NCI-H2196 treated with DMSO at 0.1 percent for 48 hours (cell line): ENCODE measurements at regions not wholly inside any gene's neighbourhood (a gene's known extent, or its start where the extent isn't known, plus 50 kb on each side); places are given as distances from the start of the nearest gene placed in this dataset.

Experiments
- DNase-seq: peaks from one replicate; lab custom pipeline; 2025; ENCODE audit not compliant: unreplicated experiment; lab: John Stamatoyannopoulos, UW

- DNase-seq: peak; percentile 14
Observed at GRCh38 chr3:40800343-40800742, 275.6 kb downstream of the ZNF621 start.

DNA sequence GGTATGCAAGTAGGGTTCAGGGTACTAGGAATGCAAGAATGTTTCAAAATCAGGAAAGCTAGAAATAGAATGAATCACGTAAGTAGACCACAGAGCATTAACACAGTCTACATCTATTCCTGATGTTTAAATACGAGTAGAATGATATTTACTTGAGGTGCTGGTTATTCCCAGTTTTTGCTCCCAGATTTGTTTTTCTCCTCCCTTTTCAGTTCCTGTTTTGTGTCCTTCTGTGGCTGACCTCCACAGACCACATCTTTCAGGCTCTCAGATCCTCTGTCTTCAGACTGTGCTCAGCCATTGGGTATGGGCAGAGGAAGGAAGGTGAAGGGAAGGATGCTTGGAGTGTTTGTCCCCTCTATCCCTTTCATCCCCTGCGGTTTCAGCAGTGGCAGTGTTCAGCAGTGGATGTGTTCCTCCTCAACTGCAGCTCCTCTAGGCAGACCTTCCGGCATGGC, 276.6 kb downstream of the ZNF621 start:
- DNase-seq: no peak

DNA sequence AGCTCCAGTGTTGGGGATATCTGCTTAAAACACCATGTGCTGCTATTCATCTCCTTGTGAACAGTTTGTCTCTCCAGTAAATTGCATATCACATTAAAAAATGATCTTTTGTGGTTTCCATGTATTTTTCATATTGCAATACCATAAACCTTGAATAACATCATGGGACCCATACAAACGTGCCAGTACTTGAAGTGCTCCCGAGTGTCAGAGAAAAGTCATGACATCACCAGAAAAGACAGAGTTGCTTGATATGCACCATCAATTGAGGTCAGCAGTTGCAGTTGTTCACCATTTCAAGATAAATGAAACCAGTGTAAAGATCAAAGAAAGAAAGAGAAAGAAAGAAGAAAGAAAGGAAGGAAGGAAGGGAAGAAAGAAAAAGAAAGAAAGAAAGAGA, 278.6 kb downstream of the ZNF621 start:
- no peak for DNase-seq

- no peak for DNase-seq
Observed at GRCh38 chr3:40805456-40805855, 280.7 kb downstream of the ZNF621 start.

DNA sequence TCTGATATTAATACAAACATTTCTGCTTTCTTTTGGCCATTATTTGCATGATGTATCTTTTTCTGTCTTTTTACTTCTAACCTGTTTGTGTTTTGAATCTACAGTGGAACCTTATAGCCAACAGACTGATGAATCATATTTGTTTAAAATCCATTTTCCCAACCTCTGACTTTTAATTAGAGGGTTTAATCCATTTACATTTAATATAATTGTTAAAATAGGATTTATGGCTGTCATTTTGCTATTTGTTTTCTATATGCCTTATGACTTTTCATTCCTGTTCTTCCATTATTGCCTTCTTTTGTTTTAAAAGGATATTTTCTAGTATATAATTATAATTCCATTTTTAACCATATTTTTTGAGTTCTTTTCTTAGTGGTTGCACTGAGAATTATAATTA, 286.1 kb downstream of the ZNF621 start:
- DNase-seq: no peak

DNA sequence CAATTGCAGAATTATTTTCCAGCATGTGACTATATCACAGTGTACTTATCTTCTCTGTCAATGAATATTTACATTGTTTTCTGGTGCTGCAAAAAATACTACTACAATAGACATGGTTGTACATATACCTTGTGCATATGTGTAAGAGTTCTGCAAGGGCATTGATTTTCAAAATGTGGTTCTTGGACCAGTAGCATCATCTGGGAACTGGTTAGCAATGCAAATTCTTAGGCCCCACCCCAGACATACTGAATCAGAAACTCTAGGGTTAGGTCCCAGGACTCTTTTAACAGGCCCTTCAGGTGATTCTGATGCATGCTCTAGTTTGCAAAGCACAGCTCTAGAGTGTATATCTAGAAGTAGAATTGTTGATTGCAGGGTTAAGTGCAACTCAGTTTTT, 292.3 kb downstream of the ZNF621 start:
- no peak for DNase-seq

DNA sequence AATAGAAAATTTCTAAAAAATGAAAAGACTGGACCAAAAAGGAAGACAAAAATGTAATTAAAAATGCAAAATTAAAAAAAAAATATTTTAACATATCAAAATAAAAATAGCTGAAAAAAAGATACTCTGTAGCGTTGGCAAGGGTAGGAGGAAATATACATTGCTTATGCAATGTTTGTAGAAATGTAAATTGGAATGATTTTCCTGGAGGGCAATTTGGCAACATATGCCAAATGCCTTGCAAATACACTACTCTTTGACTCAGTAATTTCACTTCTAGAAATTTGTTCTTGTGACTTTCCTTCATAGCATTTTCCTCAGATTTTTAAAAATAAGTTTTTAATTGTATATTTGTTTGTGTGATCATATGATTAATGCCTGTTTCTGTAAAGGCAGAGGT, 296.6 kb downstream of the ZNF621 start:
- DNase-seq: no peak

DNA sequence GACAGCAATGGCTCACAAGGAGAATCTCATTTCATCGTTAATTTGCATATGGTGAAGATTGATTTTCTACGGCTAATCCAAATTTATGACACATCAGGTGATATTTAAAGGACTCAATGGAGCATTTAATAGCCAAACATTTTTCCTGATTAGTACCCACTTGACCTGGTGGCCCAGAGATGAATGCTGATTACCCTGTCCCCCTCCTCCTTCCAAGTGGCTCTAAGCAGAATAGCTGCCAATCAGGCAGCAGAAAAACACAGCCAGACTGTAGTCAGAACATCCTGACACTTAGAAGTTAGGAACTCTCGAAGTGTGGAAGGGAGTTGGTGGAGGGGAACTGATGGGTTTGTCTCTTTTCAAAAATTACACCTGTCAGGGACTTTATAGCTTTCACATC, 302.5 kb downstream of the ZNF621 start:
- no peak for DNase-seq

- DNase-seq: no peak
Observed at GRCh38 chr3:40827942-40828688, 303.4 kb downstream of the ZNF621 start.

- DNase-seq: no peak
Observed at GRCh38 chr3:40828741-40829415, 304.1 kb downstream of the ZNF621 start.

DNA sequence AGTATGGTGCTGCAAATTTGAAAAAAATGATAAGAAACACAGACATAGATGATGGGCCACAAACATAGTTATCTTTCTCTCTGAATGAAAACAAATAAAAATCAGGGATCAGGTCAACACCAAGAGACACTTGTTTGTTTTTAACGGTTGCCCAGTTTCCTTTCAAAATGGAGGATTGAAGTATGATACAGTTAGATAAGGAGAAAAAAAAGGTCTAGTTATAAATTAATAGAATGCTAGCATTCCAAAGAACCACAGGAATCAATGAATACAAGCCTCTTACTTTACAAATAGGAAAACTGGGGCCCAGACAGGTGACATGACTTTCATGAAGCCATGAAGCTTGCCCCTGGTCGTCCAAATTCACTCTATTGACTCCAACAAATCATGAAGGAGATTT, 305.1 kb downstream of the ZNF621 start:
- no peak for DNase-seq

- DNase-seq: no peak
Observed at GRCh38 chr3:40837300-40837699, 312.5 kb downstream of the ZNF621 start.

DNA sequence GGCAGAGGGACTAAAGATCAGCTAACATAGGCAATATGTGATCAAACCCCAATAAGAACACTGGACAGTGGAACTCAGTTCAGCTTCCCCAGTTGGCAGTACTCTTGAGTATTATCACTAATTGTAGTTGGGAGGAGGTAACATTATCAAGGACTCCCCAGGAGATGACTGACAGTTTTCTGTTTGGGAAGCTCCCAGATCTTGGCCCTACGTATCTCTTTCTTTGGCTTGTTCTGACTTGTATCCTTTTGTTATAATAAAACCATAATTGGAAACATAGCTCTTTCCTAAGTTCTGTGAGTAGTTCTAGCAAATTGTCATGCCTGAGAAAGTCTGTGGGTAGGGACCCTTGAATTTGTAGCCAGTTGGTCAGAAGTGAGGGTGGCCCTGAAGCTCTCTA, 316.4 kb downstream of the ZNF621 start:
- DNase-seq: no peak

DNA sequence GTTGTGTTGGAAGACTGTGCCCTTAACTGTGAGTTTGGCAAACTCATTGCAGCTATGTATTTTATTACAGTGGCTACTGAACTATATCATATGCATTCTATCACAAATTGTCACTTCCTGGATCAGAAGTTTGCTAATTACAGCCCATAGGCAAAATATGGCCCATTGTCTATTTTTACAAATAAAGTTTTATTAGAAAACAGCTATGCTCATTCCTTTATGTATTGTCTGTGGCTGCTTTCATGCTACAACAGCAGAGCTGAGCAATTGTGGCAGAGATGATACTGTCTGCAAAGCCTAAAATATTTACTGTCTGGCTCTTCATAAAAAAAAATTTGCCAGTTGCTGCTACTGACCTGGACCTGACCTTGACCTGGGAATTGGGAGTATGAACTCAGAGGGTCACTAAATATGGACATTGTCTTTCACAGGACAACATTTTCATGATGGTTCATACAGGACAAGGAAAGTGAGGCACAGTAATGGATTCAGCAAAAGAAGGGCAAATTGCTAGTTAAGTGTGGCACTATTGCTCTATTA, 316.9 kb downstream of the ZNF621 start:
- DNase-seq: no peak

- DNase-seq: no peak
Observed at GRCh38 chr3:40842714-40843113, 318.0 kb downstream of the ZNF621 start.

DNA sequence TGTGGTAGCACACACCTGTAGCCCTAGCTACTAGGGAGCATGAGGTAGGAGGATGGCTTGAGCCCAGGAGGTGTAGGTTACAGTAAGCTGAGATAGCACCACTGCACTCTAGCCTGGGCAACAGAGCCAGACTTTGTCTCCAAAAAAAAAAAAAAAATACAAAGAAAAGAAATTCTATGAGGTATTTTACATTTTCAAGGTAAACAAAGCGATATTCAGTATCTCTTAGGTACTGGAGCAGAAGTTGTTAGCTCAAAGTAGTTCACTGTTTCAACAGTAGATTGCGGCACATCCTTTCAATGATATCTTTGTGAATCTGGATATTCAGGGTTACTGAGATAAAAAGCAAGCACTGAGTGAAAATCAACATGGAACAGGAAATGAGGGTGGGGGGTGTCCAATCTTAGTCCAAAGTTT, 318.5 kb downstream of the ZNF621 start:
- DNase-seq: no peak

DNA sequence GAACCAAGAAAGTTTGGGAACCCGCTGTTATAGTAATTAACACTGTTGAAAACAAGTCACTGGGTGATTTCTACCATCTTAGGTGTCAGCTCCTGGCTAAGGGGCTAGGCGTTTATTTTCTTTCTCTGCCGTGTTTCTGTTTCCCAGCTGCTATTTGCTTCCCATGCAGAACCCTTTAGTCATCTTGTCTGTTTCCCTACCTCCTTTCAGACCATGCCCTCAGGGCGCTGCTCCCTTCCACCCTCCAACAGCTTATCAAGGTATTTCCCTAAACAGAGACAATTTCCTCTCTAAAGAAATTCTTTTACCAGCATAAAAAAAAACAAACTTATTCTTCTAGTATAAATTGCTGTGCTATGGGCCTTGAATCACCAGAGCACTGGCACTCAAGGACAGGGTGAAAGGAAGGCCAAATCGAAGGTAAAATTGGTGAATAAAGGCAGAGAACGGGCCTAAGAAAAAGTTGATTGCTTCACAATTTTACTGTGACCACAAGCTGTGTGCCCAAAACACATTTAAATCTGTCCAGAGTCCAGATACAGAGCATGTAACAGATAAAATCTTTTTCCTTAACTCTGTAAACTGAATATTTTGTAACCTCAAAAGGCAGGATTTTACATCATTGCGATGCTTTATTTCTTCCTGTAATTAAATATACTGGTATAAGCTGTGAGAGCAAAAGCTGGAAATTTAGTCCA, 319.2 kb downstream of the ZNF621 start:
- no peak for DNase-seq

GRCh38 chr3:40844896-40845295, 320.1 kb downstream of the ZNF621 start:
- no peak for DNase-seq

GRCh38 chr3:40845447-40845846, 320.7 kb downstream of the ZNF621 start:
- no peak for DNase-seq

GRCh38 chr3:40845916-40846315, 321.2 kb downstream of the ZNF621 start:
- no peak for DNase-seq

- no peak for DNase-seq
Observed at GRCh38 chr3:40846451-40846850, 321.7 kb downstream of the ZNF621 start.

DNA sequence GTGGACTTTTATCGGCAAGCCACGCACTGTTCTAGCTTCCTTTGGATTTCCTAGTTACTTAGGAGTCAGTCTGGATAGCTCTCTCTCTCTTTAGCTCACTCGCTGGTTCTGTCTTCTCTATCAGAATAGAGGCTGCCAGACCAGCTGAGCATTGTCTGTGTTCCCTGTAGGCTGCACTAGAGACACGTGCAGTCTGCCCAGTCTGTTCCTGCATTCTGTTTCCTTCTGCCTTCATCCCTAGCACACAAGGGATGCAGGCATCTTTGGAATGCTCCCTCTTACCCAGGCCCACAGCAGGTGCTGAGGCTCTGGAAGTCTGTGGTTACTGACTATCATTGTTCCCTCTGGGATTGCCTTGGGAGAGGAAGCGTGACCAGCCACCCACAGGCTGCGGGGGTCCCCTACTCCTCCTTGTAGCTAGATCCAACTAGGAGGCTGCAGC, 322.8 kb downstream of the ZNF621 start:
- no peak for DNase-seq
